HEK293 (cell line): ENCODE measurements at regions not wholly inside any gene's neighbourhood (a gene's known extent, or its start where the extent isn't known, plus 50 kb on each side); places are given as distances from the start of the nearest gene placed in this dataset.

Experiments
- CTCF ChIA-PET: fragments of 350-600 bp; formaldehyde crosslinking; extraction: SDS; loops from one replicate; lab custom pipeline; 2021; ENCODE audit warnings: antibody characterized with exemption; lab: Yijun Ruan, JAX
- POLR2A ChIA-PET: fragments of 300-600 bp; formaldehyde crosslinking; extraction: SDS; loops from one replicate; lab custom pipeline; 2020; ENCODE audit warnings: antibody characterized with exemption, inconsistent platforms; lab: Yijun Ruan, JAX
- H3K27ac ChIP-seq: fragments of 200-500 bp; sonication (Bioruptor generic); 2 replicates; pipeline ENCODE4 v1.5.1; 2014; ENCODE audit warnings: low read depth, low read length, control low read depth, inconsistent platforms; ENCODE audit errors: extremely low read depth
- H3K36me3 ChIP-seq, 2 experiments: fragments of 200-500 bp in 1 of 2; sonication (Bioruptor generic) in 1 of 2; 1 replicate in 1 of 2; 2 replicates in 1 of 2; pipeline ENCODE4 v1.5.1; 2014 to 2017; ENCODE audit warnings: inconsistent platforms in 2 of 2, low read length in 2 of 2; ENCODE audit not compliant: control insufficient read depth in 2 of 2, insufficient read depth in 1 of 2
- H3K4me1 ChIP-seq: fragments of 200-500 bp; sonication (Bioruptor generic); 2 replicates; pipeline ENCODE4 v1.5.1; 2014; ENCODE audit warnings: mild to moderate bottlenecking, low read length, inconsistent platforms; ENCODE audit not compliant: control insufficient read depth, insufficient read depth
- H3K4me3 ChIP-seq: 2 replicates; pipeline ENCODE4 v1.5.1; 2011; ENCODE audit warnings: low read depth, mild to moderate bottlenecking, control low read depth, low read length, moderate library complexity
- H3K9me3 ChIP-seq: fragments of 200-500 bp; sonication (Bioruptor generic); 2 replicates; pipeline ENCODE4 v1.5.1; 2014; ENCODE audit warnings: low read depth, low read length, inconsistent platforms; ENCODE audit not compliant: control insufficient read depth, insufficient read depth
- CTCF ChIP-seq: fragments of 450-650 bp; formaldehyde crosslinking; IDR thresholded peaks from 2 replicates; pipeline ENCODE4 v1.5.1; 2016; ENCODE audit warnings: missing biosample characterization, missing genetic modification characterization
- HOXC10 ChIP-seq: sonication (generic); formaldehyde crosslinking; IDR thresholded peaks from 2 replicates; pipeline ENCODE4 v1.8.1; 2023; ENCODE audit warnings: mild to moderate bottlenecking, missing genetic modification reagents
- KLF8 ChIP-seq: fragments of 450-650 bp; formaldehyde crosslinking; IDR thresholded peaks from 2 replicates; pipeline ENCODE4 v1.5.1; 2016; ENCODE audit warnings: missing biosample characterization, missing genetic modification characterization
- TCF7L2 ChIP-seq: IDR thresholded peaks from 2 replicates; pipeline ENCODE4 v1.6.1; 2011; ENCODE audit warnings: low read depth, mild to moderate bottlenecking, inconsistent platforms, low read length, moderate library complexity, borderline replicate concordance
- YY2 ChIP-seq: fragments of 450-650 bp; formaldehyde crosslinking; IDR thresholded peaks from 2 replicates; pipeline ENCODE4 v1.5.1; 2016; ENCODE audit warnings: missing biosample characterization, missing genetic modification characterization
- ZBTB20 ChIP-seq: fragments of 450-650 bp; formaldehyde crosslinking; IDR thresholded peaks from 2 replicates; pipeline ENCODE4 v1.5.1; 2016; ENCODE audit warnings: missing biosample characterization, missing genetic modification characterization
- ZBTB8A ChIP-seq: fragments of 450-650 bp; formaldehyde crosslinking; IDR thresholded peaks from 2 replicates; pipeline ENCODE4 v1.5.1; 2016; ENCODE audit warnings: missing biosample characterization, missing genetic modification characterization
- ZFP41 ChIP-seq: fragments of 450-650 bp; formaldehyde crosslinking; IDR thresholded peaks from 2 replicates; pipeline ENCODE4 v1.5.1; 2016; ENCODE audit warnings: missing biosample characterization, missing genetic modification characterization, borderline replicate concordance
- ZNF19 ChIP-seq: fragments of 450-650 bp; formaldehyde crosslinking; IDR thresholded peaks from 2 replicates; pipeline ENCODE4; 2016; ENCODE audit warnings: missing biosample characterization, missing genetic modification characterization, low read depth
- ZNF292 ChIP-seq: fragments of 450-650 bp; formaldehyde crosslinking; IDR thresholded peaks from 2 replicates; pipeline ENCODE4 v1.5.1; 2016; ENCODE audit warnings: low read depth, missing biosample characterization, missing genetic modification characterization, borderline replicate concordance
- ZNF426 ChIP-seq: fragments of 450-650 bp; formaldehyde crosslinking; IDR thresholded peaks from 2 replicates; pipeline ENCODE4 v1.5.1; 2017; ENCODE audit warnings: missing biosample characterization, missing genetic modification characterization, mild to moderate bottlenecking, inconsistent platforms, moderate library complexity
- ZNF501 ChIP-seq: fragments of 450-650 bp; formaldehyde crosslinking; IDR thresholded peaks from 2 replicates; pipeline ENCODE4 v1.5.1; 2016; ENCODE audit warnings: missing biosample characterization, missing genetic modification characterization
- ZNF544 ChIP-seq: fragments of 450-650 bp; formaldehyde crosslinking; IDR thresholded peaks from 2 replicates; pipeline ENCODE4 v1.5.0; 2017; ENCODE audit warnings: missing biosample characterization, missing genetic modification characterization
- ZNF596 ChIP-seq: fragments of 450-650 bp; IDR thresholded peaks from 2 replicates; pipeline ENCODE4 v1.5.0; 2018; ENCODE audit warnings: missing biosample characterization, mild to moderate bottlenecking, missing genetic modification characterization, moderate library complexity
- ZNF692 ChIP-seq: fragments of 450-650 bp; formaldehyde crosslinking; IDR thresholded peaks from 2 replicates; pipeline ENCODE4 v1.5.1; 2016; ENCODE audit warnings: missing biosample characterization, missing genetic modification characterization
- ZNF785 ChIP-seq: fragments of 450-650 bp; formaldehyde crosslinking; IDR thresholded peaks from 2 replicates; pipeline ENCODE4 v1.5.1; 2016; ENCODE audit warnings: missing biosample characterization, missing genetic modification characterization
- TF ChIP-seq, protein P1 (sequence below): fragments of 450-650 bp; formaldehyde crosslinking; IDR thresholded peaks from 2 replicates; pipeline ENCODE4 v1.5.1; 2016; ENCODE audit warnings: missing biosample characterization, missing genetic modification characterization, borderline replicate concordance
- TF ChIP-seq, protein P2 (sequence below): fragments of 450-650 bp; formaldehyde crosslinking; IDR thresholded peaks from 2 replicates; pipeline ENCODE4 v1.5.1; 2016; ENCODE audit warnings: missing biosample characterization, missing genetic modification characterization
- TF ChIP-seq, protein P3 (sequence below): fragments of 450-650 bp; formaldehyde crosslinking; IDR thresholded peaks from 2 replicates; pipeline ENCODE4 v1.5.1; 2016; ENCODE audit warnings: missing biosample characterization, missing genetic modification characterization

GRCh38 chr6:87901613-87902012 is 146.0 kb upstream of the SPACA1 start (continued):
- TF ChIP-seq, protein P1, sequence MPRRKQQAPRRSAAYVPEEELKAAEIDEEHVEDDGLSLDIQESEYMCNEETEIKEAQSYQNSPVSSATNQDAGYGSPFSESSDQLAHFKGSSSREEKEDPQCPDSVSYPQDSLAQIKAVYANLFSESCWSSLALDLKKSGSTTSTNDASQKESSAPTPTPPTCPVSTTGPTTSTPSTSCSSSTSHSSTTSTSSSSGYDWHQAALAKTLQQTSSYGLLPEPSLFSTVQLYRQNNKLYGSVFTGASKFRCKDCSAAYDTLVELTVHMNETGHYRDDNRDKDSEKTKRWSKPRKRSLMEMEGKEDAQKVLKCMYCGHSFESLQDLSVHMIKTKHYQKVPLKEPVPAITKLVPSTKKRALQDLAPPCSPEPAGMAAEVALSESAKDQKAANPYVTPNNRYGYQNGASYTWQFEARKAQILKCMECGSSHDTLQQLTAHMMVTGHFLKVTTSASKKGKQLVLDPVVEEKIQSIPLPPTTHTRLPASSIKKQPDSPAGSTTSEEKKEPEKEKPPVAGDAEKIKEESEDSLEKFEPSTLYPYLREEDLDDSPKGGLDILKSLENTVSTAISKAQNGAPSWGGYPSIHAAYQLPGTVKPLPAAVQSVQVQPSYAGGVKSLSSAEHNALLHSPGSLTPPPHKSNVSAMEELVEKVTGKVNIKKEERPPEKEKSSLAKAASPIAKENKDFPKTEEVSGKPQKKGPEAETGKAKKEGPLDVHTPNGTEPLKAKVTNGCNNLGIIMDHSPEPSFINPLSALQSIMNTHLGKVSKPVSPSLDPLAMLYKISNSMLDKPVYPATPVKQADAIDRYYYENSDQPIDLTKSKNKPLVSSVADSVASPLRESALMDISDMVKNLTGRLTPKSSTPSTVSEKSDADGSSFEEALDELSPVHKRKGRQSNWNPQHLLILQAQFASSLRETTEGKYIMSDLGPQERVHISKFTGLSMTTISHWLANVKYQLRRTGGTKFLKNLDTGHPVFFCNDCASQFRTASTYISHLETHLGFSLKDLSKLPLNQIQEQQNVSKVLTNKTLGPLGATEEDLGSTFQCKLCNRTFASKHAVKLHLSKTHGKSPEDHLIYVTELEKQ (tag by site-specific recombination) = no peak
- TF ChIP-seq, all 188 proteins: peak for 0

GRCh38 chr6:87900160-87900698 is 147.4 kb upstream of the SPACA1 start:
- ChIA-PET CTCF (no interaction called here), POLR2A (no interaction called here)
- TF ChIP-seq ZBTB20 (no peak), YY2 (no peak), ZBTB8A (tag by site-specific recombination) (no peak), TCF7L2 (no peak), HOXC10 (CRISPR knock-in tag) (no peak), ZFP41 (tag by site-specific recombination) (no peak), ZNF692 (no peak), ZNF596 (tag by site-specific recombination) (no peak), CTCF (no peak), ZNF19 (tag by site-specific recombination) (no peak), ZNF544 (tag by site-specific recombination) (no peak), ZNF785 (tag by site-specific recombination) (no peak), ZNF501 (tag by site-specific recombination) (no peak), ZNF426 (tag by site-specific recombination) (no peak), ZNF292 (no peak), KLF8 (tag by site-specific recombination) (no peak)
- TF ChIP-seq, protein P2, sequence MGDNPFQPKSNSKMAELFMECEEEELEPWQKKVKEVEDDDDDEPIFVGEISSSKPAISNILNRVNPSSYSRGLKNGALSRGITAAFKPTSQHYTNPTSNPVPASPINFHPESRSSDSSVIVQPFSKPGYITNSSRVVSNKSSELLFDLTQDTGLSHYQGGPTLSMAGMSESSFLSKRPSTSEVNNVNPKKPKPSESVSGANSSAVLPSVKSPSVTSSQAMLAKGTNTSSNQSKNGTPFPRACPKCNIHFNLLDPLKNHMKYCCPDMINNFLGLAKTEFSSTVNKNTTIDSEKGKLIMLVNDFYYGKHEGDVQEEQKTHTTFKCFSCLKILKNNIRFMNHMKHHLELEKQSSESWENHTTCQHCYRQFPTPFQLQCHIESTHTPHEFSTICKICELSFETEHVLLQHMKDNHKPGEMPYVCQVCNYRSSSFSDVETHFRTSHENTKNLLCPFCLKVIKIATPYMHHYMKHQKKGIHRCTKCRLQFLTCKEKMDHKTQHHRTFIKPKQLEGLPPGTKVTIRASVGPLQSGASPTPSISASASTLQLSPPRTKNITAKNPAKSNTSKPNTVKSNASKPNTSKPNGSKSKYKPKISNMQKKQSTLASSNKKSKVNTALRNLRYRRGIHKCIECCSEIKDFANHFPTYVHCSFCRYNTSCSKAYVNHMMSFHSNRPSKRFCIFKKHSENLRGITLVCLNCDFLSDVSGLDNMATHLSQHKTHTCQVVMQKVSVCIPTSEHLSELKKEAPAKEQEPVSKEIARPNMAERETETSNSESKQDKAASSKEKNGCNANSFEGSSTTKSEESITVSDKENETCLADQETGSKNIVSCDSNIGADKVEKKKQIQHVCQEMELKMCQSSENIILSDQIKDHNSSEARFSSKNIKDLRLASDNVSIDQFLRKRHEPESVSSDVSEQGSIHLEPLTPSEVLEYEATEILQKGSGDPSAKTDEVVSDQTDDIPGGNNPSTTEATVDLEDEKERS (tag by site-specific recombination) = no peak
- TF ChIP-seq, protein P3, sequence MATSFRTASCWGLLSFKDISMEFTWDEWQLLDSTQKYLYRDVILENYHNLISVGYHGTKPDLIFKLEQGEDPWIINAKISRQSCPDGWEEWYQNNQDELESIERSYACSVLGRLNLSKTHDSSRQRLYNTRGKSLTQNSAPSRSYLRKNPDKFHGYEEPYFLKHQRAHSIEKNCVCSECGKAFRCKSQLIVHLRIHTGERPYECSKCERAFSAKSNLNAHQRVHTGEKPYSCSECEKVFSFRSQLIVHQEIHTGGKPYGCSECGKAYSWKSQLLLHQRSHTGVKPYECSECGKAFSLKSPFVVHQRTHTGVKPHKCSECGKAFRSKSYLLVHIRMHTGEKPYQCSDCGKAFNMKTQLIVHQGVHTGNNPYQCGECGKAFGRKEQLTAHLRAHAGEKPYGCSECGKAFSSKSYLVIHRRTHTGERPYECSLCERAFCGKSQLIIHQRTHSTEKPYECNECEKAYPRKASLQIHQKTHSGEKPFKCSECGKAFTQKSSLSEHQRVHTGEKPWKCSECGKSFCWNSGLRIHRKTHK = no peak
- TF ChIP-seq, all 188 proteins: peak for 0

More at GRCh38 chr6:87900160-87900698, 147.4 kb upstream of the SPACA1 start:
- H3K4me3 ChIP-seq = no peak overlapping the region
- H3K36me3 ChIP-seq = no peaks in the 10 kb centered on the region
- H3K27ac ChIP-seq = no peak overlapping the region
- H3K9me3 ChIP-seq = no peaks in the 10 kb centered on the region
- no peaks in the 10 kb centered on the region for H3K4me1 ChIP-seq
